ENCODE measurements at regions not wholly inside any gene's neighbourhood (a gene's known extent, or its start where the extent isn't known, plus 50 kb on each side); places are given as distances from the start of the nearest gene placed in this dataset.
"Not testable (repeated sequence)": the region's sequence is repeated elsewhere in the genome, so short reads cannot be mapped to it uniquely, and the experiment has no call there.

- DNase-seq, result no peak
These were observed 56.4 kb upstream of the RBMS1 start for GRCh38 chr2:160550048-160550447.

GRCh38 chr2:160551259-160551658, 57.7 kb upstream of the RBMS1 start:
- DNase-seq, result no peak

- DNase-seq, result no peak
These were observed 61.9 kb upstream of the RBMS1 start for GRCh38 chr2:160555420-160556071.

- no peak for DNase-seq
These were observed 64.3 kb upstream of the RBMS1 start for GRCh38 chr2:160557903-160558302.

- no peak for DNase-seq
These were observed 64.9 kb upstream of the RBMS1 start for GRCh38 chr2:160558531-160558930.

GRCh38 chr2:160561551-160562295, 68.1 kb upstream of the RBMS1 start:
- DNase-seq, result no peak

- no peak for DNase-seq
These were observed 69.1 kb upstream of the RBMS1 start for GRCh38 chr2:160562730-160563129.

- DNase-seq, result no peak
These were observed 71.0 kb upstream of the RBMS1 start for GRCh38 chr2:160564591-160564990.

GRCh38 chr2:160565099-160565845, 71.7 kb upstream of the RBMS1 start:
- DNase-seq, result no peak

GRCh38 chr2:160566717-160567116, 73.1 kb upstream of the RBMS1 start:
- no peak for DNase-seq

GRCh38 chr2:160568856-160569255, 75.2 kb upstream of the RBMS1 start:
- no peak for DNase-seq

GRCh38 chr2:160570376-160570775, 76.8 kb upstream of the RBMS1 start:
- DNase-seq, result no peak

- no peak for DNase-seq
These were observed 81.0 kb upstream of the RBMS1 start for GRCh38 chr2:160574468-160575140.

- no peak for DNase-seq
These were observed 81.8 kb upstream of the RBMS1 start for GRCh38 chr2:160575368-160575767.

GRCh38 chr2:160576054-160576499, 82.5 kb upstream of the RBMS1 start:
- no peak for DNase-seq

GRCh38 chr2:160577081-160577480, 83.5 kb upstream of the RBMS1 start:
- DNase-seq, result not testable (repeated sequence)

GRCh38 chr2:160581035-160581434, 87.4 kb upstream of the RBMS1 start:
- DNase-seq, result no peak

- no peak for DNase-seq
These were observed 87.8 kb upstream of the RBMS1 start for GRCh38 chr2:160581448-160581847.

GRCh38 chr2:160582081-160582480, 88.5 kb upstream of the RBMS1 start:
- no peak for DNase-seq

GRCh38 chr2:160582490-160583145, 89.0 kb upstream of the RBMS1 start:
- DNase-seq, result no peak

GRCh38 chr2:160583146-160583535, 89.5 kb upstream of the RBMS1 start:
- DNase-seq, result no peak

GRCh38 chr2:160583813-160584537, 90.4 kb upstream of the RBMS1 start:
- DNase-seq, result no peak
